Cardiac muscle cell (in vitro differentiated cells and primary cell): ENCODE measurements at regions not wholly inside any gene's neighbourhood (a gene's known extent, or its start where the extent isn't known, plus 50 kb on each side); places are given as distances from the start of the nearest gene placed in this dataset.

ENCODE experiments used
- DNase-seq, 2 donors: peaks; one replicate each; pipeline versions ENCODE4 v3.0.0 to v3.0.0-alpha.2; 2010 to 2017; ENCODE audit warnings: low read depth in 1 of 2, low spot score in 1 of 2
- H3K27ac ChIP-seq: fragments of 200-600 bp; sonication (generic); 2 replicates; pipeline ENCODE4 v1.5.1; 2016
- H3K27me3 ChIP-seq: fragments of 200-600 bp; sonication (generic); 2 replicates; pipeline ENCODE4 v1.6.0; 2016; ENCODE audit warnings: control low read depth
- H3K36me3 ChIP-seq: fragments of 200-600 bp; sonication (generic); 2 replicates; pipeline ENCODE4 v1.5.1; 2016; ENCODE audit warnings: control low read depth
- H3K4me1 ChIP-seq: fragments of 200-600 bp; sonication (generic); 2 replicates; pipeline ENCODE4 v1.8.1; 2017; ENCODE audit warnings: low read depth, mild to moderate bottlenecking, mixed run types
- H3K4me3 ChIP-seq: fragments of 200-600 bp; sonication (generic); 2 replicates; pipeline ENCODE4 v1.5.1; 2016; ENCODE audit warnings: mild to moderate bottlenecking
- H3K9me3 ChIP-seq: fragments of 200-600 bp; sonication (generic); 2 replicates; pipeline ENCODE4 v1.5.1; 2017; ENCODE audit warnings: low read depth, mild to moderate bottlenecking, control low read depth
- CTCF ChIP-seq: IDR thresholded peaks from 2 replicates; pipeline ENCODE4 v1.5.1; 2012; ENCODE audit warnings: low read depth, mild to moderate bottlenecking, low read length

- H3K27me3 ChIP-seq = no peaks in the 10 kb centered on the region
- no peaks in the 10 kb centered on the region for H3K36me3 ChIP-seq
- no peak overlapping the region for H3K27ac ChIP-seq
- H3K4me3 ChIP-seq = no peak overlapping the region
- no peaks in the 10 kb centered on the region for H3K4me1 ChIP-seq
- no peak for TF ChIP-seq CTCF
- no peak for DNase-seq
- no peaks in the 10 kb centered on the region for H3K9me3 ChIP-seq
Observed at GRCh38 chr7:156251861-156252260, 388.7 kb upstream of the RNF32 start.

- H3K4me3 ChIP-seq = no peak overlapping the region
- no peaks in the 10 kb centered on the region for H3K4me1 ChIP-seq
- H3K36me3 ChIP-seq = no peaks in the 10 kb centered on the region
- no peak for DNase-seq
- no peak for TF ChIP-seq CTCF
- H3K27ac ChIP-seq = no peak overlapping the region
- no peaks in the 10 kb centered on the region for H3K9me3 ChIP-seq
- H3K27me3 ChIP-seq = no peaks in the 10 kb centered on the region
Observed at GRCh38 chr7:156240532-156240931, 400.0 kb upstream of the RNF32 start.

- H3K27ac ChIP-seq = no peak overlapping the region
- H3K27me3 ChIP-seq = no peaks in the 10 kb centered on the region
- no peak overlapping the region for H3K4me3 ChIP-seq
- DNase-seq = no peak
- no peaks in the 10 kb centered on the region for H3K9me3 ChIP-seq
- no peaks in the 10 kb centered on the region for H3K36me3 ChIP-seq
- H3K4me1 ChIP-seq = no peaks in the 10 kb centered on the region
- TF ChIP-seq CTCF = no peak
Observed at GRCh38 chr7:156238366-156239133, 402.0 kb upstream of the RNF32 start.

- Histone ChIP-seq H3K36me3 (no peaks in the 10 kb centered on the region), H3K9me3 (no peaks in the 10 kb centered on the region), H3K4me3 (no peak overlapping the region), H3K27me3 (no peaks in the 10 kb centered on the region), H3K4me1 (no peaks in the 10 kb centered on the region), H3K27ac (no peak overlapping the region)
- DNase-seq = no peak
- TF ChIP-seq CTCF = no peak
Observed at GRCh38 chr7:156237614-156238013, 403.0 kb upstream of the RNF32 start.

- no peaks in the 10 kb centered on the region for H3K4me1 ChIP-seq
- H3K9me3 ChIP-seq = no peaks in the 10 kb centered on the region
- no peak overlapping the region for H3K4me3 ChIP-seq
- DNase-seq = no peak
- H3K36me3 ChIP-seq = no peaks in the 10 kb centered on the region
- H3K27me3 ChIP-seq = no peaks in the 10 kb centered on the region
- TF ChIP-seq CTCF = no peak
- H3K27ac ChIP-seq = no peak overlapping the region
Observed at GRCh38 chr7:156236936-156237599, 403.5 kb upstream of the RNF32 start.
